SK-N-SH treated with all-trans-retinoic acid at 6 μM for 48 hours (cell line): ENCODE measurements at regions not wholly inside any gene's neighbourhood (a gene's known extent, or its start where the extent isn't known, plus 50 kb on each side); places are given as distances from the start of the nearest gene placed in this dataset.

Experiments used
- ATAC-seq: fragments of 200-7000 bp; cut with Tn5 transposase; 3 replicates; pipeline ENCODE4 v1.9.1; 2020; ENCODE audit warnings: mild to moderate bottlenecking, moderate library complexity
- ARNTL ChIP-seq: fragments of 450-650 bp; formaldehyde crosslinking; IDR thresholded peaks from 2 replicates; pipeline ENCODE4 v1.5.0; 2020; ENCODE audit warnings: low read depth, mild to moderate bottlenecking, moderate library complexity, borderline replicate concordance
- BACH2 ChIP-seq: fragments of 250-450 bp; sonication (Bioruptor Pico); IDR thresholded peaks from 2 replicates; pipeline ENCODE4 v1.9.0; 2021; ENCODE audit warnings: mild to moderate bottlenecking, borderline replicate concordance
- CREB5 ChIP-seq: fragments of 250-450 bp; sonication (Bioruptor Pico); IDR thresholded peaks from 2 replicates; pipeline ENCODE4 v1.5.1; 2020; ENCODE audit warnings: low read depth, mild to moderate bottlenecking, moderate library complexity
- CSRNP3 ChIP-seq: fragments of 250-450 bp; sonication (Bioruptor Pico); IDR thresholded peaks from 2 replicates; pipeline ENCODE4 v1.5.1; 2021; ENCODE audit warnings: mild to moderate bottlenecking, moderate library complexity
- ESRRG ChIP-seq: fragments of 250-450 bp; sonication (Bioruptor Pico); IDR thresholded peaks from 2 replicates; pipeline ENCODE4 v1.6.1; 2021; ENCODE audit warnings: mild to moderate bottlenecking
- GLIS3 ChIP-seq: fragments of 250-450 bp; sonication (Bioruptor Pico); IDR thresholded peaks from 2 replicates; pipeline ENCODE4 v1.5.0; 2020; ENCODE audit warnings: mild to moderate bottlenecking, moderate library complexity
- ISL1 ChIP-seq: fragments of 250-450 bp; sonication (Bioruptor Pico); IDR thresholded peaks from 2 replicates; pipeline ENCODE4 v2.1.2; 2022; ENCODE audit warnings: mild to moderate bottlenecking, moderate library complexity
- PATZ1 ChIP-seq: fragments of 250-450 bp; sonication (Bioruptor Pico); IDR thresholded peaks from 2 replicates; pipeline ENCODE4 v1.8.0; 2020; ENCODE audit warnings: mild to moderate bottlenecking, moderate library complexity, borderline replicate concordance
- RARB ChIP-seq: fragments of 250-450 bp; sonication (Bioruptor Pico); IDR thresholded peaks from 2 replicates; pipeline ENCODE4 v1.8.0; 2021; ENCODE audit warnings: mild to moderate bottlenecking, moderate library complexity
- SNAI2 ChIP-seq: fragments of 250-450 bp; sonication (Bioruptor Pico); IDR thresholded peaks from 2 replicates; pipeline ENCODE4 v1.5.0; 2020; ENCODE audit warnings: mild to moderate bottlenecking, moderate library complexity
- TCF4 ChIP-seq: fragments of 250-450 bp; sonication (Bioruptor Pico); IDR thresholded peaks from 2 replicates; pipeline ENCODE4 v1.8.0; 2021; ENCODE audit warnings: mild to moderate bottlenecking, moderate library complexity, borderline replicate concordance
- TOX ChIP-seq: fragments of 250-450 bp; sonication (Bioruptor Pico); IDR thresholded peaks from 2 replicates; pipeline ENCODE4 v1.8.0; 2021; ENCODE audit warnings: mild to moderate bottlenecking, moderate library complexity, borderline replicate concordance
- TSHZ2 ChIP-seq: fragments of 250-450 bp; sonication (Bioruptor Pico); IDR thresholded peaks from 2 replicates; pipeline ENCODE4 v1.5.0; 2020; ENCODE audit warnings: mild to moderate bottlenecking, moderate library complexity
- ZFP3 ChIP-seq: fragments of 250-450 bp; sonication (Bioruptor Pico); IDR thresholded peaks from 2 replicates; pipeline ENCODE4 v1.5.0; 2020; ENCODE audit warnings: mild to moderate bottlenecking, moderate library complexity
- ZFP30 ChIP-seq: fragments of 450-650 bp; formaldehyde crosslinking; IDR thresholded peaks from 2 replicates; pipeline ENCODE4 v1.5.0; 2022; ENCODE audit warnings: mild to moderate bottlenecking, moderate library complexity
- ZNF565 ChIP-seq: fragments of 450-650 bp; formaldehyde crosslinking; conservative IDR thresholded peaks from 2 replicates; pipeline ENCODE4 v1.5.0; 2020; ENCODE audit warnings: low read depth, mild to moderate bottlenecking, moderate library complexity
- ZNF70 ChIP-seq: fragments of 450-650 bp; formaldehyde crosslinking; IDR thresholded peaks from 2 replicates; pipeline ENCODE4 v1.5.0; 2020; ENCODE audit warnings: mild to moderate bottlenecking, moderate library complexity

GRCh38 chr2:873651-874580 lies 76.7 kb upstream of the SNTG2 start:
- no peak for ATAC-seq
- TF ChIP-seq TCF4 (CRISPR knock-in tag) (no peak), TSHZ2 (no peak)

- TF ChIP-seq ZNF70 (no peak), CSRNP3 (no peak), GLIS3 (CRISPR knock-in tag) (no peak), ZFP30 (CRISPR knock-in tag) (no peak), CREB5 (no peak), ZNF565 (CRISPR knock-in tag) (no peak), ZFP3 (CRISPR knock-in tag) (no peak), TSHZ2 (no peak), BACH2 (no peak), ARNTL (CRISPR knock-in tag) (no peak), TOX (CRISPR knock-in tag) (no peak), PATZ1 (CRISPR knock-in tag) (no peak), SNAI2 (CRISPR knock-in tag) (no peak), ISL1 (CRISPR knock-in tag) (no peak), TCF4 (CRISPR knock-in tag) (no peak), ESRRG (CRISPR knock-in tag) (no peak), RARB (CRISPR knock-in tag) (no peak)
- ATAC-seq: no peak
Observed at GRCh38 chr2:873027-873426, 77.6 kb upstream of the SNTG2 start.

GRCh38 chr2:871926-872680 lies 78.5 kb upstream of the SNTG2 start:
- no peak for ATAC-seq
- TF ChIP-seq ZFP3 (CRISPR knock-in tag) (no peak), ARNTL (CRISPR knock-in tag) (no peak), ZNF70 (no peak)
